ENCODE measurements at regions not wholly inside any gene's neighbourhood (a gene's known extent, or its start where the extent isn't known, plus 50 kb on each side); places are given as distances from the start of the nearest gene placed in this dataset.

DNA sequence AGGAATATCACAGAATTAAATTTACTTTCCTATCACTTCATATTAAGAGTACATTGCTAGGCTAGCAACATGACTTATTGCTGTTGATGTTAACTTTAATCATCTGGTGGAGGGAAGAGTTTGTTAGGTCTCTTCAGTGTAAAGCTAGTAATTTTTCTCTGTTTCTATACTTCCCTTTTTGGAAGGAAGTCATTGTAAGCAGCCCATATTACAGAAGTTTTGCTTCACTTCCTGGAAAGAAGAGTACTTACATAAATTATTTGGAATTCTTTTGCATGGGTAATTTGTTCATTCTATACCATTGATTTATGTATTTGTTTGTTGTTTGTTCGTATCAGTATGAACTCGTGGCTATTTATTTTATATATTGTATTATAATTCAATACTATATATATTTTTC is 405.2 kb downstream of the RFPL4B start:
- in situ Hi-C loops (cut with HindIII; ENCODE audit: low sequenced_read_pairs), result no loop called here
- TF ChIP-seq, protein P1, sequence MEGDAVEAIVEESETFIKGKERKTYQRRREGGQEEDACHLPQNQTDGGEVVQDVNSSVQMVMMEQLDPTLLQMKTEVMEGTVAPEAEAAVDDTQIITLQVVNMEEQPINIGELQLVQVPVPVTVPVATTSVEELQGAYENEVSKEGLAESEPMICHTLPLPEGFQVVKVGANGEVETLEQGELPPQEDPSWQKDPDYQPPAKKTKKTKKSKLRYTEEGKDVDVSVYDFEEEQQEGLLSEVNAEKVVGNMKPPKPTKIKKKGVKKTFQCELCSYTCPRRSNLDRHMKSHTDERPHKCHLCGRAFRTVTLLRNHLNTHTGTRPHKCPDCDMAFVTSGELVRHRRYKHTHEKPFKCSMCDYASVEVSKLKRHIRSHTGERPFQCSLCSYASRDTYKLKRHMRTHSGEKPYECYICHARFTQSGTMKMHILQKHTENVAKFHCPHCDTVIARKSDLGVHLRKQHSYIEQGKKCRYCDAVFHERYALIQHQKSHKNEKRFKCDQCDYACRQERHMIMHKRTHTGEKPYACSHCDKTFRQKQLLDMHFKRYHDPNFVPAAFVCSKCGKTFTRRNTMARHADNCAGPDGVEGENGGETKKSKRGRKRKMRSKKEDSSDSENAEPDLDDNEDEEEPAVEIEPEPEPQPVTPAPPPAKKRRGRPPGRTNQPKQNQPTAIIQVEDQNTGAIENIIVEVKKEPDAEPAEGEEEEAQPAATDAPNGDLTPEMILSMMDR (IDR thresholded peaks at IDR 0.05; ENCODE audit: low read depth, low read length, missing control alignments), result no peak
- DNase-seq (ENCODE audit: low read depth), result no peak
- no peak overlapping the region for H3K4me3 ChIP-seq (ENCODE audit: low read depth, low read length)

DNA sequence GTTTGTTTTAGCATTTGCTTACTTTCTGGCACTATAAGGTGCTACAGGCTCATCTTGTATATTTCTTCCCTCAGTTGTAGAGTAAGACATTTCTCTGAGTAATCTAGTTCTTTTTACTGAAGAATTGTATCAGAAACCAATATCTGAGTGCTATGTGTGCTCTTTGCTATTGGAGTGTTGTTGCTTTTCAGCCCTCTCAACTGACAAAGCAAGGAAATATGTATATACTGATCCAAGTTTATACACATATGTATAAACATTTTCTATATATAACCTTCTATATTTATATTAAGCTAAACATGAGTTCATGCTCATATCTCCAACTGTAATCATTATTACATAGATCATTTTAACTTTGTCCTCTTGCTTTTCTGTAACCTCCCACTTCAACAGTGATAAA is 405.7 kb downstream of the RFPL4B start:
- TF ChIP-seq, protein P1 (IDR thresholded peaks at IDR 0.05; ENCODE audit: low read depth, low read length, missing control alignments), result no peak
- in situ Hi-C loops (cut with HindIII; ENCODE audit: low sequenced_read_pairs), result no loop called here

DNA sequence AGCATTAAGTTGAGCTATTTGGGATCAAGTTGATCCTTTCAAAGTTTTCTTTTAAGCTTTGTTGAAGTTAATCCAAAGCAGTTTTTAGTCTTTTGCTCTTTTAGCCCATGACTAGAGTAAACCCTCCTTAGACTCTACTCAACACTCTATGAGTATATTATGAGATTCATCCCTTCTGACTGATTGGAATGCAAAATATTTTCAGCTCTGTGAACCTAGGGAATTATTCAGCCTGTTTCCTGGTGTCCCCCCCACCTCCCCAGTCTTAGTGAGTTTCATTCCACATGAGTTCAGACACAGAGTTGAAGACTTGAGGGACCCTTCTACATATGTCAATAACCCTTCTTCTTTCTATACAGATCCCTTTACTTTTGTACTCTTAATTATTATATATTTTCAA is 413.7 kb downstream of the RFPL4B start:
- TF ChIP-seq, protein P1 (IDR thresholded peaks at IDR 0.05; ENCODE audit: low read depth, low read length, missing control alignments), result no peak
- in situ Hi-C loops (cut with HindIII; ENCODE audit: low sequenced_read_pairs), result no loop called here
- no peak for DNase-seq (ENCODE audit: low read depth)
- no peak overlapping the region for H3K4me3 ChIP-seq (ENCODE audit: low read depth, low read length)

More for the DNA sequence above, 405.7 kb downstream of the RFPL4B start:
- no peak overlapping the region for H3K4me3 ChIP-seq (ENCODE audit: low read depth, low read length)
- no peak for DNase-seq (ENCODE audit: low read depth)

GRCh38 chr6:112761740-112762139 is 414.6 kb downstream of the RFPL4B start:
- no peak for DNase-seq (ENCODE audit: low read depth)
- no peak overlapping the region for H3K4me3 ChIP-seq (ENCODE audit: low read depth, low read length)
- TF ChIP-seq, protein P1 (IDR thresholded peaks at IDR 0.05; ENCODE audit: low read depth, low read length, missing control alignments), result no peak
- in situ Hi-C loops (cut with HindIII; ENCODE audit: low sequenced_read_pairs), result no loop called here

- in situ Hi-C loops (cut with HindIII; ENCODE audit: low sequenced_read_pairs), result no loop called here
- no peak overlapping the region for H3K4me3 ChIP-seq (ENCODE audit: low read depth, low read length)
- TF ChIP-seq, protein P1 (IDR thresholded peaks at IDR 0.05; ENCODE audit: low read depth, low read length, missing control alignments), result no peak
- no peak for DNase-seq (ENCODE audit: low read depth)
Observed at GRCh38 chr6:112764377-112764776, 417.2 kb downstream of the RFPL4B start.

- DNase-seq (ENCODE audit: low read depth), result no peak
- in situ Hi-C loops (cut with HindIII; ENCODE audit: low sequenced_read_pairs), result no loop called here
- TF ChIP-seq, protein P1 (IDR thresholded peaks at IDR 0.05; ENCODE audit: low read depth, low read length, missing control alignments), result no peak
- no peak overlapping the region for H3K4me3 ChIP-seq (ENCODE audit: low read depth, low read length)
Observed at GRCh38 chr6:112770308-112770707, 423.2 kb downstream of the RFPL4B start.

DNA sequence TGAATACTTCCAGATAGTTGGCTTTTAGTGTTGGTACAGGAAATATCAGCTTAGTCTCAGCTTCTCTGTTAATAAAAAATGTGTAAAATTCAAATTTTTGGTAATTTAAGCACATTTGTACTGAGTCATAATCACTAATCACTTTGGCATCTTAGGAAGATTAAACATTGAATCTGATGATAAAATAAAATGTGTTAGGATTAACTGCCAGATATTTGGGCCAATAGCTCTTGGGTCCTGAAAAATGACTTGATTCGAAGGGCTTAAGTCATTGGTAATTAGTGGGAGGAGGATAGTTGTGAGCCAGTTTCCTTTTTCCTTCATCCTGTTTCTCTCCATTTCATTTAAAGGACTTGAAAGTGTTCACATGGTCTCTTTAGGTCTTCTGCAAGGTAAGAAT is 426.1 kb downstream of the RFPL4B start:
- TF ChIP-seq, protein P1 (IDR thresholded peaks at IDR 0.05; ENCODE audit: low read depth, low read length, missing control alignments), result no peak
- in situ Hi-C loops (cut with HindIII; ENCODE audit: low sequenced_read_pairs), result no loop called here
- no peak for DNase-seq (ENCODE audit: low read depth)
- no peak overlapping the region for H3K4me3 ChIP-seq (ENCODE audit: low read depth, low read length)

All from astrocyte of the cerebellum (primary cell).